ENCODE measurements at regions not wholly inside any gene's neighbourhood (a gene's known extent, or its start where the extent isn't known, plus 50 kb on each side); places are given as distances from the start of the nearest gene placed in this dataset.

DNA sequence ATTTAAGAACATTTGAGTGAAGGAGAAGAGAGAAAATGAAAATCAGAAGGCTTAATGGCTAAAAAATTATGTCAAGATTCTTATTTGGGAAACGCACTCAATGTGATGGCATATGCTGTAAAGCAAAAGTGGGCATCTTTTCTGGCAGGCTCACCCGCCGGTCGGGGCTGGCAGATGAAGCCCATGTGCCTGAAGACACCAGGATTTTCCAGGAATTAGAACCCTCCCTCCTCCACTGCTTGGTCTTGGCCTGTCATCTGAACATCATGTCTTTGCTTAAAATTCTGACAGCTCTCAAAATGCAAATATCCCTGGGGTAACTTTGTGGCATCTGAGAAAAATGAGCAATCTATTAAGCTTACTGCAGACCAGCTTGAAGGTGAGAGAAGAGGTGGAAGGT, 337.9 kb downstream of the IRX1 start:
- H3K4me1 Mint-ChIP-seq = no peaks in the 10 kb centered on the region
- no peaks in the 10 kb centered on the region for H3K27me3 Mint-ChIP-seq
- H3K4me3 Mint-ChIP-seq = no peak overlapping the region
- no peak for DNase-seq
- H3K27ac Mint-ChIP-seq = no peak overlapping the region
- CTCF ChIA-PET = no interaction called here
- ATAC-seq = no peak
- peaks cover 13% of the 10 kb centered on the region for H3K9me3 Mint-ChIP-seq (ENCODE audit: low read depth)
- H3K36me3 Mint-ChIP-seq = no peaks in the 10 kb centered on the region

DNA sequence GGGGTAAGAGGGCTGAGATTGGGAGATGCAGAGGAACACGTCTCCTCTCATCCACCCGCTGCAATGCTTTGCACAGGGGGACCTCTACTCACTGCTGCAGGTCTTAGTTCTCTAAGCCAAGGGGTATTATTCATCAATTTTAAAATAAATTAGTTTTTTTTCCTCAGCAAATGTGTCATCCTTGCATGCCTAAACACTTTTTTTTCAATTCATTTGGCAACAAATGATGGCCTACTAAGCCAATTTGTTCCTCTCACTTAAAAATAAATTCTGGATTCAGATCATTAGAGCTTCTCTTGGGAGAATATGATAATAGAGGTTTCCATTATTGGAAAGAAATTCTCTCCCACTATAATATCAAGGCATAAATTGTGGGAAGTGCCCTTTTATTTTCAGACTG, 338.3 kb downstream of the IRX1 start:
- H3K27me3 Mint-ChIP-seq = no peaks in the 10 kb centered on the region
- H3K4me3 Mint-ChIP-seq = no peak overlapping the region
- ATAC-seq (no peak), DNase-seq (no peak)
- no peak overlapping the region for H3K27ac Mint-ChIP-seq
- CTCF ChIA-PET = no interaction called here
- peaks cover 11% of the 10 kb centered on the region for H3K9me3 Mint-ChIP-seq (ENCODE audit: low read depth)
- no peaks in the 10 kb centered on the region for H3K4me1 Mint-ChIP-seq
- H3K36me3 Mint-ChIP-seq = no peaks in the 10 kb centered on the region

DNA sequence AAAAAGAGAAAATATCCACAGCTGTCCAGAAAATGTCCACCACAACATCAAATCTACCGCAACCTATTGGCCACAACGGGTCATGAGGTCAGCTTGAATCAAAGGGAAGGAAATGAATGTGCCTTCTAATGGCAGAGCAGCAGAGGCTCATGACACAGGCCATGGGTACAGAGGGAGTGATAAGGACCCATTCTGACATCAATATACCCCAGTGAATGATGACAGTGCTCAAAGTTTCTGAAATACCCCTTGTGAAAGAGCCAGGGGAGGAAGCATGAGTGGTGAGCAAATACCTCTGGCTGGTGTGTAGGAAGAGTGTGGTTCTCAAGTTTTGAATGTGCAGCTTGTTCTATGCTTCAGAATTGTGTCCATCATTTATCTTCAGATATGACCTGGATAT, 348.2 kb downstream of the IRX1 start:
- ATAC-seq (no peak), DNase-seq (no peak)
- Mint-ChIP-seq H3K36me3 (no peaks in the 10 kb centered on the region), H3K4me1 (no peaks in the 10 kb centered on the region), H3K27ac (no peak overlapping the region), H3K27me3 (no peaks in the 10 kb centered on the region), H3K4me3 (no peak overlapping the region), H3K9me3 (ENCODE audit: low read depth) (peaks cover 7% of the 10 kb centered on the region)
- CTCF ChIA-PET = no interaction called here

DNA sequence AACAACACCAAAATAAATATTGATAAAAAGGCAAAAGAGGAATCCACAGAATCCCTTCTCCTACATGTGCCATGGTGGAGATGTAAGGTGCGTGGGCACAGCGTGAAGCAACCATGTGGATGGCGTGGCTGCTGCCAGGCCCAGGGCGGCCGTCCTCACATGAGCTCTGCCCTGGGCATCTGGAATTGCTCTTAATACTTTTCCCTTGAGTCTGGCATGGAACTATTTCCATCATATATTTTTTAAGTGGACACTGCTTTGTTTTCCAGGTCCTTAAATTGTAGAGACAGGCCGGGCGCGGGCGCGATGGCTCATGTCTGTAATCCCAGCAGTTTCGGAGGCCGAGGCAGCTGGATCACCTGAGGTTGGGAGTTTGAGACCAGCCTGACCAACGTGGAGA, 349.3 kb downstream of the IRX1 start:
- ATAC-seq = no peak
- Mint-ChIP-seq H3K9me3 (ENCODE audit: low read depth) (peaks cover 11% of the 10 kb centered on the region), H3K27ac (no peak overlapping the region), H3K4me1 (no peaks in the 10 kb centered on the region), H3K36me3 (no peaks in the 10 kb centered on the region), H3K27me3 (no peaks in the 10 kb centered on the region), H3K4me3 (no peak overlapping the region)
- CTCF ChIA-PET = no interaction called here
- no peak for DNase-seq

DNA sequence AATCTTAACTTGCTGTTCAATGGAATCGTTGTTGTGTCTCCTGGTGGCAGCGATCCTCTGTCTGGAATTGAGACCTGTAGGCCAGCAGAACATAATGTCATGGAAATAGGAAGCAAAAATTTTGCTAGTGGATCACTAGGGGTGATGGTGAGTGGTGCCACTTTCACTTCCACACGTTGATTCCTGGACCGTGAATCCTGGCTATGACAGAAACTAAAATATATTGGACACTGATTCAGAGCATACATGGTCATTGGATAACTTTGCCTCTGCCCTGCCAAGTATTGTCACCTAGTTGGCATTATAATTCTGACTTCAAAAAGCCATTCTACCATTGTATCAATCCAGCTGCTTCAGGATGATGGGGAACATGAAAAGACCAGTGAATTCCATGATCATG, 353.2 kb downstream of the IRX1 start:
- no peak for ATAC-seq
- no peaks in the 10 kb centered on the region for H3K27me3 Mint-ChIP-seq
- H3K4me3 Mint-ChIP-seq = no peak overlapping the region
- H3K27ac Mint-ChIP-seq = no peak overlapping the region
- H3K36me3 Mint-ChIP-seq = no peaks in the 10 kb centered on the region
- H3K4me1 Mint-ChIP-seq = no peaks in the 10 kb centered on the region
- peaks cover 15% of the 10 kb centered on the region for H3K9me3 Mint-ChIP-seq (ENCODE audit: low read depth)
- no peak for DNase-seq
- CTCF ChIA-PET = no interaction called here

DNA sequence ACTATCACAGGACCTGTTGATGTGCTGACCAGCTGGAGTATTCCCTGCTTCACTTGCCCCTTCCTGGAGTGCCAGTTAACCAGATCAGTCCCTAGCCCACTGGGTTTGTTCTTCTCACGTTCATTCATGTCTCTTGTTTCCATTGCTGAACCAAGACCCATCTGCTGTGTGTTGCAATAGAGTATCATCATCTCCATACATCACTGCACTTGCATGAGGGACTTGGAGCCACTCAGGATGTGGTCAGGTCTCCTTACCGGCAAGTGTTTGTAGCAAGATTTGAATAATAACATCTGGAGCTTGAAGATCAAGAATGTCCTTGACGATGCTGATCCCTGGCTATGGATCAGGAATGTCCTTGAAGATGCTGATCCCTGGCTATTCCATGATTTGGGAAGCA, 358.6 kb downstream of the IRX1 start:
- no peak overlapping the region for H3K4me3 Mint-ChIP-seq
- no peak for ATAC-seq
- H3K4me1 Mint-ChIP-seq = no peaks in the 10 kb centered on the region
- no peaks in the 10 kb centered on the region for H3K36me3 Mint-ChIP-seq
- CTCF ChIA-PET = no interaction called here
- H3K9me3 Mint-ChIP-seq (ENCODE audit: low read depth) = peaks cover 24% of the 10 kb centered on the region
- H3K27ac Mint-ChIP-seq = no peak overlapping the region
- no peaks in the 10 kb centered on the region for H3K27me3 Mint-ChIP-seq
- no peak for DNase-seq

DNA sequence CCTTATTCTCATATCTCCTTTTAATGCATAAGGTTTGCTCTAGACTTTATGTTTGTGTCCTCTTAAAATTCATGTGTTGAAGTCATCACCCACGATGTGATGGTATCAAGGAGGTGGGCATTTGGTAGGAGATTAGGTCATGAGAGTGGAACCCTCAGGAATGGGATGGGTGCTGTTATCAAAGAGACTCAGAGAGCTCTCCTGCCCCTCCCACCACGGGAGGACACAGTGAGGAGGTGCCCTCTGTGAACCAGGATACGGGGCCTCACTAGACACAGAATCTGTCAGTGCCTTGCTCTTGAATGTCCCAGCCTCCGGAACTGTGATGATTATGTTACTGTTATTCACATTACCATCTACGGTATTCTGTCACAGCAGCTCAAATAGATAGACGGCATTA, 359.0 kb downstream of the IRX1 start:
- no peak overlapping the region for H3K4me3 Mint-ChIP-seq
- no peak for ATAC-seq
- H3K4me1 Mint-ChIP-seq = no peaks in the 10 kb centered on the region
- no peaks in the 10 kb centered on the region for H3K36me3 Mint-ChIP-seq
- DNase-seq = no peak
- H3K9me3 Mint-ChIP-seq (ENCODE audit: low read depth) = peaks cover 23% of the 10 kb centered on the region
- no peaks in the 10 kb centered on the region for H3K27me3 Mint-ChIP-seq
- CTCF ChIA-PET = no interaction called here
- H3K27ac Mint-ChIP-seq = no peak overlapping the region

DNA sequence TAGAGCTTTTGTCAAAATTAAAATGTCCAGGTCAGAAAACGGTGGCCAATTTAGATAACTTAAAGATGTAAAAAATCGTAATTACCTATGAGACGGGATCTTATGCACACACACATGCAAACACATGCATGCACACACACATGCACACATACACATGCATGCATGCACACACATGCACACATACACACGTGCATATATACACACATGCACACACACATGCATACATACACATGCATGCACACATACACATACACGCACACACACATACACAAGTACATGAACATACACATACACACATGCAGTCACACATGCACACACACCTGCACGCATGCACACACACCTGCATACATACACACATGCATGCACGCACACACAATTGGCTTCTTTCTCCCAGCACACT, 362.0 kb downstream of the IRX1 start:
- no peak overlapping the region for H3K27ac Mint-ChIP-seq
- ATAC-seq = no peak

DNA sequence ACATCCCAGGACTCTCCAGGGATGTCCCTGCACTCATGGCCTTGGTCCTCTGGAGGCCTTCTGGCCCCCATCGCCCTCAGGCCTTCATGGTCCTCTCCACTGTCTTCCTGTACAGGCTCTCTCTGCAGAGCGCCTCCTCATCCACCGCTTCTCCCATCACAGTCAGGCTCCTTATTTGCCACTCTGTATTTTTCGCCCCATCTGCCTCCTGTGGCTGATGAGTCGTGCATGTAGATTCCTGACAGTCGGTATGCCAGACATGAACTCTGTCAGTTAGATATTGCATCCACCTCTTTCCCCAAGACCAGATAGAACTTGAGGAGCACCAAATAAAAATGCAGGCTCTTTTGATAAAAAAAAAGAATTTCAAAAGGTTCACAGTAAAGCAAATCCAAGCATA, 362.8 kb downstream of the IRX1 start:
- no peaks in the 10 kb centered on the region for H3K27me3 Mint-ChIP-seq
- no peak for DNase-seq
- H3K9me3 Mint-ChIP-seq (ENCODE audit: low read depth) = peaks cover 19% of the 10 kb centered on the region
- H3K4me1 Mint-ChIP-seq = no peaks in the 10 kb centered on the region
- no peak for ATAC-seq
- H3K27ac Mint-ChIP-seq = no peak overlapping the region
- no peak overlapping the region for H3K4me3 Mint-ChIP-seq
- CTCF ChIA-PET = no interaction called here
- no peaks in the 10 kb centered on the region for H3K36me3 Mint-ChIP-seq

More for the DNA sequence above, 362.0 kb downstream of the IRX1 start:
- no peaks in the 10 kb centered on the region for H3K4me1 Mint-ChIP-seq
- H3K27me3 Mint-ChIP-seq = no peaks in the 10 kb centered on the region
- H3K36me3 Mint-ChIP-seq = no peaks in the 10 kb centered on the region
- no peak for DNase-seq
- no peak overlapping the region for H3K4me3 Mint-ChIP-seq
- CTCF ChIA-PET = no interaction called here
- peaks cover 18% of the 10 kb centered on the region for H3K9me3 Mint-ChIP-seq (ENCODE audit: low read depth)

DNA sequence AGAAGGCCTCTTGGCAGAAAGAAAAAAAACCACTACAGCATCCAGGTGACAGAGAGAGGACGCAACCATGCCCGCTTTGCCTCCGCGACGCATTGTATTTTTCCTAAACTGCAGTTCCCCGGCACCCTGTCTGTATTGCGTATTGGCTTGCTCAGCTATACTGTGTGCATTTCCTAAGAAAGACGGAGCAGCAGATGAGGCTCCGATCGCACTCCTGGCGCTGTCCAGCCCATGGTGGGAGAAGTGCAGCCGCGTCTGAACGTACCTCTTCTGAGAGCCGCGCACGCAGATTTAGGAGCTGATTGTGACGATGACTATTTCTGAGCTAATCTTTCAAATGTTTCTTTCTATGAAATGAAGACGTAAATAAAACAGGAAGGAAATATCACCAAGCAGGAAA, 366.5 kb downstream of the IRX1 start:
- no peak for DNase-seq
- ATAC-seq = no peak
- Mint-ChIP-seq H3K9me3 (ENCODE audit: low read depth) (peaks cover 18% of the 10 kb centered on the region), H3K27me3 (no peaks in the 10 kb centered on the region), H3K4me3 (no peak overlapping the region), H3K27ac (no peak overlapping the region), H3K4me1 (no peaks in the 10 kb centered on the region), H3K36me3 (no peaks in the 10 kb centered on the region)
- CTCF ChIA-PET = no interaction called here

DNA sequence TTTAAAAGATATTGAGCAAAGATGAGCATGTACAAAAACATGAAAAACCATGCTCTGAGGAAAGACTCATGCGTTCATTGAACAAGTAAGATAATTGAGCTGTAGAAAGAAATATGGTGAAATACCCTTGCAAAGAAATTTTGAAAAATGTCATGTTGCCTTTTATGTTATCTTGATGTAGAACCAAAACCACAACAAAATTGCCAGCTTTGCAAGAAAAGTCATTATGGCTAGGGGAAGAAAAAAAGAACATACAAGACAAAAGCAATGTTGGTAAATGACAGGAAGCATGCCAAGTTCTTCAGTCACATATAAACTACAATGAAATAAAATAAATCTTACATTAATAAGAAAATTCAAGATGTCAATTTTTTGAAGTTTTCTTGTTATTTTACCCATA, 368.0 kb downstream of the IRX1 start:
- CTCF ChIA-PET = no interaction called here
- H3K36me3 Mint-ChIP-seq = no peaks in the 10 kb centered on the region
- H3K9me3 Mint-ChIP-seq (ENCODE audit: low read depth) = peaks cover 7% of the 10 kb centered on the region
- DNase-seq (no peak), ATAC-seq (no peak)
- H3K4me3 Mint-ChIP-seq = no peak overlapping the region
- H3K27me3 Mint-ChIP-seq = no peaks in the 10 kb centered on the region
- H3K4me1 Mint-ChIP-seq = no peaks in the 10 kb centered on the region
- no peak overlapping the region for H3K27ac Mint-ChIP-seq

DNA sequence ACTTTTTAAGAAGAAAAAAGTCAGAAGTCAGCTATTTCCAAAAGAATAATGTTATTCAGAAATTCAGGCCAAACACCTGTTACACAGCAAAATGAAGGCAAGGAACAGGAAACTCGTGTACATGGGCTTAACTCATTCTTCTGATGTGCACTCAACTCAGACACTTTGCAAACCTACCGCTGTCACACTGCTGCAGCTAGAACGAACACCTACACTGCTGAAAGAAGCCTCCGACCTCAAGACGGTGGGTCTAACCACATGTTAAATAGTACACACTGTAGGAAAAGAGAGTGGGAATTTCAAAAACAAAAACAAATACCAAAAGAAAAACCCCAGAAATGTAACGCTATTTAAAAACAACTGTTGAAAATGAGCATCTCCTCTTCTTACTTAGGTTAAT, 384.5 kb downstream of the IRX1 start:
- CTCF ChIA-PET = no interaction called here
- Mint-ChIP-seq H3K27ac (no peak overlapping the region), H3K36me3 (no peaks in the 10 kb centered on the region), H3K4me1 (no peaks in the 10 kb centered on the region), H3K27me3 (no peaks in the 10 kb centered on the region), H3K4me3 (no peak overlapping the region), H3K9me3 (ENCODE audit: low read depth) (peaks cover 2% of the 10 kb centered on the region)
- ATAC-seq (no peak), DNase-seq (no peak)

DNA sequence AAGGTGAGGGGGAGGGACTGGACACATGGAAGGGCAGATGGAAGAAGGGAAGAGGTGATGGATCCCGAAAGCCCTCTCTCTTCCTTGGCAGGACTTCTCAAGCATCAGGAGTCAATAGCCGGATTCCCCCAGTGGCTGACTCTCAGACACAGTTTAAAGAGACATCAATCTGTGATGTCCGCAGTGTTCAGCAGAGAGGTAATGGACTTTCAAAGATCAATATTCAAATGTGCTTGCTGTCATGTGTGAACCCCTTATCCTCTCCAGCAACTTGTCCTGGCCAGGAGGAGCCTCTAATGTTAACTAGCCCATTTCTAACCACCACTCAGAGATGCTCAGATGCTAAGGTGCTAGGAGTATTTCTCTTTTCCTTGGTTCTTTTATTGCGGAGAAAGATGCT, 392.2 kb downstream of the IRX1 start:
- Mint-ChIP-seq H3K27me3 (no peaks in the 10 kb centered on the region), H3K4me1 (no peaks in the 10 kb centered on the region), H3K9me3 (ENCODE audit: low read depth) (peaks cover 7% of the 10 kb centered on the region), H3K4me3 (no peak overlapping the region), H3K27ac (no peak overlapping the region), H3K36me3 (no peaks in the 10 kb centered on the region)
- DNase-seq (no peak), ATAC-seq (no peak)
- CTCF ChIA-PET = no interaction called here

DNA sequence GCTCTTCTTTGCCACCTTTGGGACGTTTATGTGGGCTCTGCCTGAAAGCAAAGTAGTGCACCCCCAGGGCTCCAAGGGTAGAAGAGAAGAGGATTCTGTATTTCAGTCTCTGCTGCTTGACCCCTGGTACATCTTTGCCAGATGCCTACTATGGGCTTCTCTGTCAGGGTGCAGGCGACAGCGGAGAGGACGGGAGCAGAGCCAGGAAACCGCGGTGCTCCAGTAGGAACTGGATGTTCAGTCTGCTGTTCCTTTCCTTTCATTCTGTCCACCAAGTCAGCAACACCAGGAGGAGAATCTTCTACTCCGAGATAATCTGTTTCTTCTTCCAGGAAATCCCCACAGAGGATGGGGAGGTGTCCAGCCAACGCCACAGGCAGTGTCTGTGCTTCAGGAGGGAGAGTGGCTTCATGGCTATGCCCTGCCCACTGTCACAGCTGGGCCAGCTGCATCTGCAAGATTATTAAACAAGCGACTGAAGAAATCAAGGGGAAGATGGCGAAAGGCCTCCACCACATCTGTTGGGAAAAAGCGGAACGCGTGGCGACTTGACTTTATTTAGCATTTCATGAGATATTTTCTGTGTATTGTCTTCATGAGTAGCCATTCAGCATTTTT, 398.3 kb downstream of the IRX1 start:
- Mint-ChIP-seq H3K27ac (no peak overlapping the region), H3K4me3 (no peak overlapping the region), H3K9me3 (ENCODE audit: low read depth) (peaks cover 11% of the 10 kb centered on the region), H3K36me3 (no peaks in the 10 kb centered on the region), H3K27me3 (no peaks in the 10 kb centered on the region), H3K4me1 (no peaks in the 10 kb centered on the region)
- CTCF ChIA-PET = no interaction called here
- DNase-seq = no peak
- ATAC-seq = no peak

DNA sequence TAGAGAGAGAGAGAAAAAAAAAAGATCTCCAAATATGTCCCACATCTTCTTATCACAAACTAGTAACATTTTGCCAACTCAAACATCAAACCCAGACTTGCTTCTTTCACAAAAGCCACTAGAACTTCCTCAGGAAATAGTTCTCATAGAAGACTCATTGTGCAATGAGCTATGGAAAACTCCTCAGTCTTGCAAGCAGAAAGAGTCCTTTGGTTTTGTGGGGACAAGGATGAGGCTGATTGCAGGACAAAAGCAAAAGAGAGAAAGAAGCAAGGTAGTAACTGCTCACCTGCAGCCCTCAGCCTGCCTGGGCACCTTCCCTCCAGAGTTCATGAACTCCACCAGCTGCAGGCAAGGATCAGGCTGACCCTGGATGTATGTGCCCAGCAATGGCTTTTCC, 399.0 kb downstream of the IRX1 start:
- ATAC-seq (no peak), DNase-seq (no peak)
- no peak overlapping the region for H3K27ac Mint-ChIP-seq
- no peaks in the 10 kb centered on the region for H3K27me3 Mint-ChIP-seq
- H3K36me3 Mint-ChIP-seq = no peaks in the 10 kb centered on the region
- no peaks in the 10 kb centered on the region for H3K4me1 Mint-ChIP-seq
- H3K4me3 Mint-ChIP-seq = no peak overlapping the region
- H3K9me3 Mint-ChIP-seq (ENCODE audit: low read depth) = peaks cover 11% of the 10 kb centered on the region
- CTCF ChIA-PET = no interaction called here

Data from activated CD8-positive, alpha-beta memory T cell treated with anti-CD3 and anti-CD28 coated beads, Interleukin-2, amount 10 ng/mL, durations not matched to agents 7 days and 5 days (primary cell).